Panc1 (cell line): ENCODE measurements at regions not wholly inside any gene's neighbourhood (a gene's known extent, or its start where the extent isn't known, plus 50 kb on each side); places are given as distances from the start of the nearest gene placed in this dataset.

Experiments used
- ATAC-seq: fragments of 200-7000 bp; cut with Tn5 transposase; 2 replicates; pipeline ENCODE4 v1.9.1; 2020; ENCODE audit warnings: mild to moderate bottlenecking, moderate library complexity
- BruUV-seq: library from RNA; stranded (reverse); fragments of 400-500 nt; replicated peaks from 2 replicates; lab custom pipeline; 2021; lab: Mats Ljungman, UMichigan
- CTCF ChIA-PET: fragments of 300-600 bp; sonication (Branson Sonifier 250); formaldehyde crosslinking; loops from one replicate; lab custom pipeline; 2022; ENCODE audit warnings: antibody characterized with exemption; lab: Charles Lee
- POLR2A ChIA-PET: fragments of 300-600 bp; sonication (Branson Sonifier 250); formaldehyde crosslinking; loops from one replicate; lab custom pipeline; 2022; ENCODE audit warnings: antibody characterized with exemption; lab: Charles Lee
- DNase-seq: peaks from one replicate; pipeline ENCODE4 v3.0.0-alpha.2; 2010; ENCODE audit warnings: low read depth, low spot score
- H3K27ac ChIP-seq: 2 replicates; pipeline ENCODE4 v1.5.1; 2011; ENCODE audit warnings: mild to moderate bottlenecking, low read length, inconsistent platforms
- H3K27me3 ChIP-seq: fragments of 200-500 bp; sonication (Bioruptor generic); 2 replicates; pipeline ENCODE4 v1.6.0; 2014; ENCODE audit warnings: low read length, inconsistent platforms; ENCODE audit not compliant: control insufficient read depth, insufficient read depth
- H3K36me3 ChIP-seq: fragments of 200-500 bp; sonication (Bioruptor generic); 2 replicates; pipeline ENCODE4 v1.5.1; 2014; ENCODE audit warnings: inconsistent platforms, mild to moderate bottlenecking, low read length, moderate library complexity; ENCODE audit not compliant: control insufficient read depth, insufficient read depth
- H3K4me1 ChIP-seq: 2 replicates; pipeline ENCODE4 v1.5.1; 2011; ENCODE audit warnings: inconsistent platforms, mild to moderate bottlenecking, low read length, moderate library complexity; ENCODE audit not compliant: control insufficient read depth, insufficient read depth
- H3K4me3 ChIP-seq, 2 experiments: 2 replicates each; pipeline ENCODE4 v1.5.1; 2011 to 2012; ENCODE audit warnings: low read depth in 2 of 2, low read length in 2 of 2, mild to moderate bottlenecking in 2 of 2, inconsistent platforms in 1 of 2, moderate library complexity in 1 of 2
- H3K9me3 ChIP-seq: fragments of 200-500 bp; sonication (Bioruptor generic); 2 replicates; pipeline ENCODE4 v1.5.1; 2014; ENCODE audit warnings: low read depth, mild to moderate bottlenecking, inconsistent platforms, low read length, moderate library complexity; ENCODE audit not compliant: control insufficient read depth, insufficient read depth
- CTCF ChIP-seq: fragments of 450-650 bp; IDR thresholded peaks from 2 replicates; pipeline ENCODE4 v1.5.1; 2017; ENCODE audit warnings: mild to moderate bottlenecking
- POLR2AphosphoS5 ChIP-seq: IDR thresholded peaks from 2 replicates; pipeline ENCODE4 v1.6.1; 2012; ENCODE audit warnings: mild to moderate bottlenecking, low read depth, low read length, moderate library complexity
- SIN3A ChIP-seq: IDR thresholded peaks from 2 replicates; pipeline ENCODE4 v1.6.1; 2012; ENCODE audit warnings: low read depth, mild to moderate bottlenecking, low read length, moderate library complexity, borderline replicate concordance; ENCODE audit not compliant: insufficient read depth
- TCF7L2 ChIP-seq: IDR thresholded peaks from 2 replicates; pipeline ENCODE4 v1.6.1; 2011; ENCODE audit warnings: mild to moderate bottlenecking, low read depth, low read length, inconsistent platforms
- in situ Hi-C: cut with HindIII; loops from 2 replicates; pipeline ENCODE4 v1.10.0; 2016; ENCODE audit warnings: low sequenced_read_pairs, low pct_unique_long_range_greater_than_20kb
- intact Hi-C: fragments of 100-400 bp; cut with micrococcal nuclease; formaldehyde crosslinking; loops from one replicate; pipeline ENCODE4 v1.10.0; 2022; ENCODE audit not compliant: unreplicated experiment
- TF ChIP-seq, protein P1 (sequence below), 2 experiments: IDR thresholded peaks; 2 replicates each; pipeline ENCODE4 v1.6.1; 2011 to 2012; ENCODE audit warnings: low read depth in 2 of 2, control low read depth in 1 of 2, low read length in 1 of 2, mild to moderate bottlenecking in 1 of 2, moderate library complexity in 1 of 2; ENCODE audit not compliant: insufficient read depth in 1 of 2

- ChIA-PET CTCF (no interaction called here), POLR2A (no interaction called here)
- BruUV-seq: no TSS peak
- Histone ChIP-seq H3K36me3 (no peaks in the 10 kb centered on the region), H3K4me3 (no peak overlapping the region), H3K27me3 (no peaks in the 10 kb centered on the region), H3K4me1 (no peaks in the 10 kb centered on the region), H3K27ac (no peak overlapping the region), H3K9me3 (peaks cover 6% of the 10 kb centered on the region; the same call in 1 of the 2 replicates)
- TF ChIP-seq TCF7L2 (no peak), SIN3A (no peak), POLR2AphosphoS5 (no peak), CTCF (no peak)
- TF ChIP-seq, protein P1, sequence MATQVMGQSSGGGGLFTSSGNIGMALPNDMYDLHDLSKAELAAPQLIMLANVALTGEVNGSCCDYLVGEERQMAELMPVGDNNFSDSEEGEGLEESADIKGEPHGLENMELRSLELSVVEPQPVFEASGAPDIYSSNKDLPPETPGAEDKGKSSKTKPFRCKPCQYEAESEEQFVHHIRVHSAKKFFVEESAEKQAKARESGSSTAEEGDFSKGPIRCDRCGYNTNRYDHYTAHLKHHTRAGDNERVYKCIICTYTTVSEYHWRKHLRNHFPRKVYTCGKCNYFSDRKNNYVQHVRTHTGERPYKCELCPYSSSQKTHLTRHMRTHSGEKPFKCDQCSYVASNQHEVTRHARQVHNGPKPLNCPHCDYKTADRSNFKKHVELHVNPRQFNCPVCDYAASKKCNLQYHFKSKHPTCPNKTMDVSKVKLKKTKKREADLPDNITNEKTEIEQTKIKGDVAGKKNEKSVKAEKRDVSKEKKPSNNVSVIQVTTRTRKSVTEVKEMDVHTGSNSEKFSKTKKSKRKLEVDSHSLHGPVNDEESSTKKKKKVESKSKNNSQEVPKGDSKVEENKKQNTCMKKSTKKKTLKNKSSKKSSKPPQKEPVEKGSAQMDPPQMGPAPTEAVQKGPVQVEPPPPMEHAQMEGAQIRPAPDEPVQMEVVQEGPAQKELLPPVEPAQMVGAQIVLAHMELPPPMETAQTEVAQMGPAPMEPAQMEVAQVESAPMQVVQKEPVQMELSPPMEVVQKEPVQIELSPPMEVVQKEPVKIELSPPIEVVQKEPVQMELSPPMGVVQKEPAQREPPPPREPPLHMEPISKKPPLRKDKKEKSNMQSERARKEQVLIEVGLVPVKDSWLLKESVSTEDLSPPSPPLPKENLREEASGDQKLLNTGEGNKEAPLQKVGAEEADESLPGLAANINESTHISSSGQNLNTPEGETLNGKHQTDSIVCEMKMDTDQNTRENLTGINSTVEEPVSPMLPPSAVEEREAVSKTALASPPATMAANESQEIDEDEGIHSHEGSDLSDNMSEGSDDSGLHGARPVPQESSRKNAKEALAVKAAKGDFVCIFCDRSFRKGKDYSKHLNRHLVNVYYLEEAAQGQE (IDR thresholded peaks at IDR 0.05; ENCODE audit: insufficient read depth in 1 of 2, low read depth in 2 of 2, low read length in 1 of 2): no peak
- intact Hi-C loops: no loop called here
- in situ Hi-C loops: no loop called here
- ATAC-seq: no peak
- DNase-seq: no peak
Observed at GRCh38 chr2:173500953-173501352, 146.3 kb downstream of the CDCA7 start.

DNA sequence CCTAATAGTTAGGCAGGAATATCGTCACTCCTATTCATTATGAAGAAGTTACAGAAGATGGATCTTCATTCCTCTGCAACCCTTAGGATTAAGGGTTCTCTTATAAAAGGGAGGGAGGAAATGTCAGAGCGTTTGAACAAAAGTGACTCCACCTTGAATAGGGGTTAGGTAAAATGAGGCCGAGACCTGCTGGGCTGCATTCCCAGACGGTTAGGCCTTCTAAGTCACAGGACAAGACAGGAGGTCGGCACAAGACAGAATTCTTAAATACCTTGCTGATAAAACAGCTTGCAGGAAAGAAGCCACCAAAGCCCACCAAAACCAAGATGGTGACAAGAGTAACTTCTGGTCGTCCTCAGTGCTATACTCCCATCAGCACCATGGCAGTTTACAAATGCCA, 147.6 kb downstream of the CDCA7 start:
- Histone ChIP-seq H3K27ac (no peak overlapping the region), H3K27me3 (no peaks in the 10 kb centered on the region), H3K36me3 (no peaks in the 10 kb centered on the region), H3K9me3 (peaks cover 6% of the 10 kb centered on the region; the same call in 1 of the 2 replicates), H3K4me1 (no peaks in the 10 kb centered on the region), H3K4me3 (no peak overlapping the region)
- intact Hi-C loops: no loop called here
- BruUV-seq: no TSS peak
- DNase-seq (no peak), ATAC-seq (no peak)
- ChIA-PET POLR2A (no interaction called here), CTCF (no interaction called here)
- no peak for TF ChIP-seq CTCF
- no peak for TF ChIP-seq SIN3A
- TF ChIP-seq, protein P1 (IDR thresholded peaks at IDR 0.05; ENCODE audit: insufficient read depth in 1 of 2, low read depth in 2 of 2, low read length in 1 of 2): no peak
- TF ChIP-seq TCF7L2: no peak
- TF ChIP-seq POLR2AphosphoS5: no peak
- in situ Hi-C loops: no loop called here
